Upper lobe of left lung (tissue), 6 donors: ENCODE measurements at regions not wholly inside any gene's neighbourhood (a gene's known extent, or its start where the extent isn't known, plus 50 kb on each side); places are given as distances from the start of the nearest gene placed in this dataset.
A peak's percentile ranks its signal among the peaks of the same experiment; 100 is the strongest.

ENCODE experiments used
- ATAC-seq, 2 donors: fragments of 200-7000 bp; cut with Tn5 transposase; one replicate each; pipeline ENCODE4 v1.9.1; 2022; ENCODE audit warnings: mild to moderate bottlenecking in 2 of 2, moderate library complexity in 2 of 2; ENCODE audit not compliant: low FRiP score in 2 of 2
- DNase-seq, 2 donors: peaks; one replicate each; pipeline ENCODE4 v3.0.0-alpha.2; 2019 to 2020
- H3K27ac ChIP-seq, 4 donors: fragments of 200-600 bp; sonication (generic); one replicate each; pipeline ENCODE4 v1.5.1; 2016 to 2019
- H3K27me3 ChIP-seq, 4 donors: fragments of 200-600 bp; sonication (generic); one replicate each; pipeline ENCODE4 v1.5.1; 2017 to 2019
- H3K36me3 ChIP-seq, 4 donors: fragments of 200-600 bp; sonication (generic); one replicate each; pipeline ENCODE4 v1.5.1; 2016 to 2019
- H3K4me1 ChIP-seq, 4 donors: fragments of 200-600 bp; sonication (generic); one replicate each; pipeline ENCODE4 v1.5.1; 2018 to 2019
- H3K4me3 ChIP-seq, 4 donors: fragments of 200-600 bp; sonication (generic); one replicate each; pipeline ENCODE4 v1.5.1; 2017 to 2019; ENCODE audit warnings: mild to moderate bottlenecking in 2 of 4, moderate library complexity in 1 of 4
- H3K9me3 ChIP-seq, 4 donors: fragments of 200-600 bp; sonication (generic); one replicate each; pipeline ENCODE4 v1.5.1; 2018 to 2019
- CTCF ChIP-seq, 6 experiments: fragments of 450-650 bp in 4 of 6; fragments of 200-600 bp in 2 of 6; sonication (generic) in 2 of 6; IDR thresholded peaks; one replicate each; pipeline ENCODE4 v1.5.1; 2016 to 2019; ENCODE audit warnings: antibody characterized with exemption in 6 of 6
- EP300 ChIP-seq, 4 donors: sonication (generic); formaldehyde crosslinking; IDR thresholded peaks; one replicate each; pipeline ENCODE4 v1.5.1; 2017; ENCODE audit warnings: antibody characterized with exemption in 4 of 4, control low read depth in 2 of 4
- POLR2A ChIP-seq, 4 donors: fragments of 450-650 bp; IDR thresholded peaks; one replicate each; pipeline ENCODE4 v1.5.1; 2016 to 2017; ENCODE audit warnings: antibody characterized with exemption in 4 of 4, mild to moderate bottlenecking in 2 of 4
- POLR2AphosphoS5 ChIP-seq, 2 donors: sonication (generic); formaldehyde crosslinking; IDR thresholded peaks; one replicate each; pipeline ENCODE4 v1.5.1; 2017; ENCODE audit warnings: antibody characterized with exemption in 2 of 2
- WGBS, 2 donors: methylation state at CpG; one replicate each; pipeline ENCODE4 v1.1.5; 2017 to 2018; 5-methylcytosine and 5-hydroxymethylcytosine counted together
- donor health status: DM: no; HTN: no; CAD: no; lungs with moderate emphysema.
- donor health status: DM: no; HTN: yes; CAD: no; lungs with severe emphysema.

GRCh38 chr6:26173836-26174145 is 86.6 kb downstream of the HFE start:
- 94% methylated on average over 4 of the region's 4 CpGs for WGBS, 2 donors
- H3K27ac ChIP-seq, result peak overlapping the region; percentile 94 to 99 (median 98)
- DNase-seq, result no peak

GRCh38 chr6:26175033-26175427 is 87.8 kb downstream of the HFE start:
- peaks cover 3 to 16% (median 15%) of the 10 kb centered on the region in 4 donors for H3K4me1 ChIP-seq
- no peaks in the 10 kb centered on the region for H3K9me3 ChIP-seq
- DNase-seq (no peak), ATAC-seq (no peak)
- H3K4me3 ChIP-seq, result no peak overlapping the region
- H3K27ac ChIP-seq, result no peak overlapping the region
- no peak for TF ChIP-seq CTCF (IDR thresholded peaks at IDR 0.05)
- TF ChIP-seq EP300 (IDR thresholded peaks at IDR 0.05), result no peak
- no peak for TF ChIP-seq POLR2A (IDR thresholded peaks at IDR 0.05)
- no peak for TF ChIP-seq POLR2AphosphoS5 (IDR thresholded peaks at IDR 0.05)
- WGBS, 2 donors, result 9 to 17% methylated on average over 1 of the region's 1 CpG
- H3K36me3 ChIP-seq, result no peaks in the 10 kb centered on the region
- H3K27me3 ChIP-seq, result no peaks in the 10 kb centered on the region

More at GRCh38 chr6:26173836-26174145, 86.6 kb downstream of the HFE start:
- Histone ChIP-seq H3K36me3 (no peaks in the 10 kb centered on the region), H3K4me1 (peaks cover 3 to 16% (median 15%) of the 10 kb centered on the region in 4 donors), H3K4me3 (no peak overlapping the region), H3K9me3 (no peaks in the 10 kb centered on the region), H3K27me3 (no peaks in the 10 kb centered on the region)
- ATAC-seq, result no peak
- TF ChIP-seq POLR2AphosphoS5 (IDR thresholded peaks at IDR 0.05), result no peak
- no peak for TF ChIP-seq POLR2A (IDR thresholded peaks at IDR 0.05)
- TF ChIP-seq EP300 (IDR thresholded peaks at IDR 0.05), result no peak

GRCh38 chr6:26175428-26176181 is 88.4 kb downstream of the HFE start:
- Histone ChIP-seq H3K36me3 (no peaks in the 10 kb centered on the region), H3K9me3 (no peaks in the 10 kb centered on the region), H3K27me3 (no peaks in the 10 kb centered on the region), H3K4me3 (no peak overlapping the region), H3K27ac (no peak overlapping the region), H3K4me1 (peaks cover 3 to 16% (median 15%) of the 10 kb centered on the region in 4 donors)
- WGBS, 2 donors, result 55 to 56% methylated on average over 5 of the region's 5 CpGs
- TF ChIP-seq POLR2A (IDR thresholded peaks at IDR 0.05) (no peak), EP300 (IDR thresholded peaks at IDR 0.05) (no peak), CTCF (IDR thresholded peaks at IDR 0.05) (peak; percentile 39 to 65 (median 54)), POLR2AphosphoS5 (IDR thresholded peaks at IDR 0.05) (no peak)
- no peak for DNase-seq
- ATAC-seq, result no peak

- no peak for DNase-seq
- 82 to 86% methylated on average over 1 of the region's 1 CpG for WGBS, 2 donors
- H3K4me3 ChIP-seq, result no peak overlapping the region
- H3K36me3 ChIP-seq, result no peaks in the 10 kb centered on the region
- peaks cover 0 to 9% (median 6%) of the 10 kb centered on the region in 4 donors for H3K4me1 ChIP-seq
- no peak overlapping the region for H3K27ac ChIP-seq
- no peaks in the 10 kb centered on the region for H3K9me3 ChIP-seq
- H3K27me3 ChIP-seq, result no peaks in the 10 kb centered on the region
- no peak for ATAC-seq
- TF ChIP-seq POLR2A (IDR thresholded peaks at IDR 0.05), result no peak
- TF ChIP-seq CTCF (IDR thresholded peaks at IDR 0.05), result no peak
- no peak for TF ChIP-seq POLR2AphosphoS5 (IDR thresholded peaks at IDR 0.05)
- no peak for TF ChIP-seq EP300 (IDR thresholded peaks at IDR 0.05)
Observed at GRCh38 chr6:26179675-26180074, 92.4 kb downstream of the HFE start.

GRCh38 chr6:26180346-26180745 is 93.1 kb downstream of the HFE start:
- ATAC-seq (no peak), DNase-seq (no peak)
- Histone ChIP-seq H3K27me3 (no peaks in the 10 kb centered on the region), H3K4me3 (no peak overlapping the region), H3K36me3 (no peaks in the 10 kb centered on the region), H3K4me1 (peaks cover 0 to 9% (median 6%) of the 10 kb centered on the region in 4 donors), H3K27ac (no peak overlapping the region), H3K9me3 (no peaks in the 10 kb centered on the region)
- TF ChIP-seq CTCF (IDR thresholded peaks at IDR 0.05), result no peak
- TF ChIP-seq POLR2A (IDR thresholded peaks at IDR 0.05), result no peak
- no peak for TF ChIP-seq EP300 (IDR thresholded peaks at IDR 0.05)
- no peak for TF ChIP-seq POLR2AphosphoS5 (IDR thresholded peaks at IDR 0.05)
- 86 to 91% methylated on average over 7 of the region's 7 CpGs for WGBS, 2 donors
